H9 (cell line): ENCODE measurements at regions not wholly inside any gene's neighbourhood (a gene's known extent, or its start where the extent isn't known, plus 50 kb on each side); places are given as distances from the start of the nearest gene placed in this dataset.

Source experiments
- DNase-seq: peaks from one replicate; pipeline ENCODE4 v3.0.0-alpha.2; 2017
- H2AFZ ChIP-seq: one replicate; pipeline ENCODE4 v1.6.1; 2013; ENCODE audit warnings: mild to moderate bottlenecking, low read length, control low read depth, moderate library complexity
- H2AK5ac ChIP-seq: 2 replicates; pipeline ENCODE4 v1.6.1; 2013; ENCODE audit warnings: low read length, control low read depth, mixed read lengths; ENCODE audit not compliant: insufficient read length
- H2BK120ac ChIP-seq: one replicate; pipeline ENCODE4 v1.6.1; 2013; ENCODE audit warnings: low read depth, mild to moderate bottlenecking, low read length, control low read depth, inconsistent platforms; ENCODE audit not compliant: poor library complexity, severe bottlenecking
- H2BK12ac ChIP-seq: 2 replicates; pipeline ENCODE4 v1.6.1; 2013; ENCODE audit warnings: low read length, control low read depth, mixed read lengths, low read depth; ENCODE audit not compliant: insufficient read length
- H2BK15ac ChIP-seq: 2 replicates; pipeline ENCODE4 v1.6.1; 2013; ENCODE audit warnings: low read depth, low read length, control low read depth
- H2BK20ac ChIP-seq: one replicate; pipeline ENCODE4 v1.6.1; 2013; ENCODE audit warnings: low read depth, mild to moderate bottlenecking, low read length, control low read depth, inconsistent platforms; ENCODE audit not compliant: poor library complexity, severe bottlenecking
- H2BK5ac ChIP-seq: 2 replicates; pipeline ENCODE4 v1.6.1; 2013; ENCODE audit warnings: low read length, control low read depth, mixed read lengths; ENCODE audit not compliant: insufficient read length
- H3K14ac ChIP-seq: 2 replicates; pipeline ENCODE4 v1.6.1; 2013; ENCODE audit warnings: low read length, control low read depth; ENCODE audit not compliant: insufficient read depth
- H3K18ac ChIP-seq: 2 replicates; pipeline ENCODE4 v1.6.1; 2013; ENCODE audit warnings: low read depth, mild to moderate bottlenecking, mixed read lengths, low read length, control low read depth; ENCODE audit not compliant: insufficient read length
- H3K23ac ChIP-seq: 2 replicates; pipeline ENCODE4 v1.6.1; 2013; ENCODE audit warnings: low read length, control low read depth, mixed read lengths, low read depth; ENCODE audit not compliant: insufficient read length
- H3K23me2 ChIP-seq: 2 replicates; pipeline ENCODE4 v1.6.1; 2013; ENCODE audit warnings: low read depth, mild to moderate bottlenecking, mixed read lengths, low read length, control low read depth; ENCODE audit not compliant: insufficient read length, poor library complexity, severe bottlenecking
- H3K27ac ChIP-seq: 2 replicates; pipeline ENCODE4 v1.5.1; 2013; ENCODE audit warnings: low read length, control low read depth, mixed read lengths, low read depth; ENCODE audit not compliant: insufficient read length
- H3K27me3 ChIP-seq: 2 replicates; pipeline ENCODE4 v1.6.1; 2013; ENCODE audit warnings: low read length, control low read depth, inconsistent platforms; ENCODE audit not compliant: insufficient read depth
- H3K4ac ChIP-seq: 2 replicates; pipeline ENCODE4 v1.6.1; 2013; ENCODE audit warnings: low read depth, mild to moderate bottlenecking, control low read depth, inconsistent platforms, low read length, moderate library complexity
- H3K4me1 ChIP-seq: 2 replicates; pipeline ENCODE4 v1.6.1; 2013; ENCODE audit warnings: low read length, control low read depth, inconsistent platforms; ENCODE audit not compliant: insufficient read depth
- H3K4me2 ChIP-seq: 2 replicates; pipeline ENCODE4 v1.6.1; 2013; ENCODE audit warnings: low read length, control low read depth, mixed read lengths; ENCODE audit not compliant: insufficient read length, insufficient read depth
- H3K56ac ChIP-seq: 2 replicates; pipeline ENCODE4 v1.6.1; 2013; ENCODE audit warnings: low read depth, mild to moderate bottlenecking, mixed read lengths, low read length, control low read depth; ENCODE audit not compliant: insufficient read length
- H3K79me1 ChIP-seq: 2 replicates; pipeline ENCODE4 v1.6.1; 2013; ENCODE audit warnings: low read depth, mild to moderate bottlenecking, moderate library complexity, low read length, control low read depth, inconsistent platforms; ENCODE audit not compliant: insufficient read depth, poor library complexity, severe bottlenecking
- H3K79me2 ChIP-seq: 2 replicates; pipeline ENCODE4 v1.6.1; 2013; ENCODE audit warnings: low read length, control low read depth, inconsistent platforms; ENCODE audit not compliant: insufficient read depth
- H3K9ac ChIP-seq: 2 replicates; pipeline ENCODE4 v1.6.1; 2013; ENCODE audit warnings: low read length, control low read depth, mixed read lengths; ENCODE audit not compliant: insufficient read length; ENCODE audit errors: extremely low read depth
- H3K9me3 ChIP-seq: one replicate; pipeline ENCODE4 v1.6.1; 2013; ENCODE audit warnings: low read depth, low read length, inconsistent platforms; ENCODE audit not compliant: control insufficient read depth
- H3T11ph ChIP-seq: one replicate; pipeline ENCODE4 v1.6.1; 2013; ENCODE audit warnings: mild to moderate bottlenecking, low read length, control low read depth, inconsistent platforms
- H4K20me1 ChIP-seq: one replicate; pipeline ENCODE4 v1.6.1; 2013; ENCODE audit not compliant: control insufficient read depth, insufficient read length, insufficient read depth
- H4K5ac ChIP-seq: 2 replicates; pipeline ENCODE4 v1.6.1; 2013; ENCODE audit warnings: low read depth, mild to moderate bottlenecking, mixed read lengths, low read length, control low read depth; ENCODE audit not compliant: insufficient read length
- H4K8ac ChIP-seq: replicated peaks from 2 replicates; pipeline ENCODE4 v1.6.1; 2013; ENCODE audit warnings: low read length, control low read depth, mixed read lengths, low read depth; ENCODE audit not compliant: insufficient read length
- H4K91ac ChIP-seq: 2 replicates; pipeline ENCODE4 v1.6.1; 2013; ENCODE audit warnings: low read depth, mild to moderate bottlenecking, moderate library complexity, mixed read lengths, low read length, control low read depth; ENCODE audit not compliant: insufficient read length
- H3K27ac Mint-ChIP-seq, 3 experiments: 2 replicates in 2 of 3; 3 replicates in 1 of 3; pipeline ENCODE4 v1.8.0; 2020 to 2021; ENCODE audit warnings: mixed read lengths in 3 of 3, mild to moderate bottlenecking in 1 of 3, moderate library complexity in 1 of 3
- H3K27me3 Mint-ChIP-seq: 2 replicates; pipeline ENCODE4 v1.8.0; 2021; ENCODE audit warnings: low read depth, mild to moderate bottlenecking, moderate library complexity, mixed read lengths
- H3K36me3 Mint-ChIP-seq, 3 experiments: 2 replicates in 2 of 3; 3 replicates in 1 of 3; pipeline ENCODE4 v1.8.0; 2020 to 2021; ENCODE audit warnings: low read depth in 3 of 3, mixed read lengths in 3 of 3; ENCODE audit not compliant: insufficient read depth in 1 of 3
- H3K4me1 Mint-ChIP-seq, 2 experiments: 2 replicates each; pipeline ENCODE4 v1.8.0; 2020; ENCODE audit warnings: mixed read lengths in 2 of 2
- H3K4me3 Mint-ChIP-seq, 2 experiments: 2 replicates in 1 of 2; 3 replicates in 1 of 2; pipeline ENCODE4 v1.8.0; 2020 to 2021; ENCODE audit warnings: mild to moderate bottlenecking in 2 of 2, mixed read lengths in 2 of 2, moderate library complexity in 1 of 2
- H3K9me3 Mint-ChIP-seq, 2 experiments: 2 replicates in 1 of 2; 3 replicates in 1 of 2; pipeline ENCODE4 v1.8.0; 2020; ENCODE audit warnings: mild to moderate bottlenecking in 2 of 2, mixed read lengths in 2 of 2, moderate library complexity in 1 of 2
- WGBS: extraction: QIAGEN DNeasy Blood & Tissue Kit; methylation state at CpG from one replicate; pipeline ENCODE4 v1.1.7; 2013; ENCODE audit warnings: missing lambda C conversion rate, low lambda C conversion rate, mixed read lengths; ENCODE audit not compliant: insufficient read length; ENCODE audit errors: extremely low coverage; 5-methylcytosine and 5-hydroxymethylcytosine counted together
- TF ChIP-seq, protein P1 (sequence below): fragments of 200-600 bp; sonication (generic); conservative IDR thresholded peaks from 3 replicates; pipeline ENCODE4 v1.8.0; 2021; ENCODE audit warnings: antibody characterized with exemption, mild to moderate bottlenecking

DNA sequence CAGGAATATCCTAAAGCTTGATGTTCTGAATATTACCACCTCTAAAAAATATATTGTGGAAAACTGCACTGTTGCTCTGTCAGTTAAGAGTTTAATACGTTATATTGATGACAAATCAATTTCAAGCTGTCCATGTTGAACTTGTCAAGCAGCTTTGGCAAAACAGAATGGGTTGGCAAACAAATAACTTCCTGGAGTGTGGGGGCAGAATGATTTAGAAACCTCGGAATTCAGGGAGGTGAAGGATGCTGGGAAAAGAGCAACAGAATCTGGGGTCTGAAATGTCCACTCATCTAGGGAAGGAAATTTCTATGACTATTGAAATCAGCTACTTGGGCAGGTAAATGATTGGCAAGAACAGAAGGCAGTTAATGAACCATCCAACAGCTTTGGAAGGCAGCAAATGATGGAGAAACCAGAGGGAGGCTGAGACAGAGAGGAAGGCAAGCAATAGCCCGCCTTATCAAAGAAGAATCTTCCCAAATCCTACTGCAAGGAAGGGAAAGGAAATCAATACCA, 95.1 kb upstream of the PALS2 start:
- peaks cover 2 to 5% (median 4%) of the 10 kb centered on the region in 3 experiments; a peak in 6 of 7 replicates for H3K36me3 Mint-ChIP-seq
- Histone ChIP-seq H3K9ac (no peak overlapping the region), H3K23ac (no peak overlapping the region), H3K79me1 (no peaks in the 10 kb centered on the region), H3K14ac (no peak overlapping the region), H2BK12ac (no peak overlapping the region), H3K4me1 (peaks cover 12% of the 10 kb centered on the region), H3K79me2 (no peaks in the 10 kb centered on the region), H2BK120ac (no peak overlapping the region), H3T11ph (no peak overlapping the region), H3K9me3 (no peaks in the 10 kb centered on the region), H3K56ac (no peak overlapping the region), H3K4me2 (peak overlapping the region; percentile 7), H3K23me2 (no peaks in the 10 kb centered on the region), H2BK15ac (no peak overlapping the region), H4K91ac (no peak overlapping the region), H2BK5ac (no peak overlapping the region), H2BK20ac (no peak overlapping the region), H3K27ac (no peak overlapping the region), H3K18ac (no peak overlapping the region), H3K27me3 (no peaks in the 10 kb centered on the region), H4K5ac (no peak overlapping the region), H2AK5ac (no peak overlapping the region), H3K4ac (no peak overlapping the region), H2AFZ (no peak overlapping the region), H4K8ac (no peak overlapping the region), H4K20me1 (no peaks in the 10 kb centered on the region)
- TF ChIP-seq, protein P1, sequence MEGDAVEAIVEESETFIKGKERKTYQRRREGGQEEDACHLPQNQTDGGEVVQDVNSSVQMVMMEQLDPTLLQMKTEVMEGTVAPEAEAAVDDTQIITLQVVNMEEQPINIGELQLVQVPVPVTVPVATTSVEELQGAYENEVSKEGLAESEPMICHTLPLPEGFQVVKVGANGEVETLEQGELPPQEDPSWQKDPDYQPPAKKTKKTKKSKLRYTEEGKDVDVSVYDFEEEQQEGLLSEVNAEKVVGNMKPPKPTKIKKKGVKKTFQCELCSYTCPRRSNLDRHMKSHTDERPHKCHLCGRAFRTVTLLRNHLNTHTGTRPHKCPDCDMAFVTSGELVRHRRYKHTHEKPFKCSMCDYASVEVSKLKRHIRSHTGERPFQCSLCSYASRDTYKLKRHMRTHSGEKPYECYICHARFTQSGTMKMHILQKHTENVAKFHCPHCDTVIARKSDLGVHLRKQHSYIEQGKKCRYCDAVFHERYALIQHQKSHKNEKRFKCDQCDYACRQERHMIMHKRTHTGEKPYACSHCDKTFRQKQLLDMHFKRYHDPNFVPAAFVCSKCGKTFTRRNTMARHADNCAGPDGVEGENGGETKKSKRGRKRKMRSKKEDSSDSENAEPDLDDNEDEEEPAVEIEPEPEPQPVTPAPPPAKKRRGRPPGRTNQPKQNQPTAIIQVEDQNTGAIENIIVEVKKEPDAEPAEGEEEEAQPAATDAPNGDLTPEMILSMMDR: no peak
- no peak overlapping the region for H3K4me3 Mint-ChIP-seq
- peaks cover 3% of the 10 kb centered on the region in 2 experiments; a peak in 3 of 5 replicates for H3K9me3 Mint-ChIP-seq
- peaks cover 41 to 46% of the 10 kb centered on the region in 2 experiments for H3K4me1 Mint-ChIP-seq
- WGBS: no CpG with 5 or more reads among the region's 3 CpGs
- H3K27me3 Mint-ChIP-seq: peaks cover 10% of the 10 kb centered on the region
- peak overlapping the region; percentile 27 to 96 (median 50); a peak in 6 of 7 replicates for H3K27ac Mint-ChIP-seq
- no peak for DNase-seq
